ENCODE measurements at regions not wholly inside any gene's neighbourhood (a gene's known extent, or its start where the extent isn't known, plus 50 kb on each side); places are given as distances from the start of the nearest gene placed in this dataset.
"Not testable (repeated sequence)": the region's sequence is repeated elsewhere in the genome, so short reads cannot be mapped to it uniquely, and the experiment has no call there.

DNA sequence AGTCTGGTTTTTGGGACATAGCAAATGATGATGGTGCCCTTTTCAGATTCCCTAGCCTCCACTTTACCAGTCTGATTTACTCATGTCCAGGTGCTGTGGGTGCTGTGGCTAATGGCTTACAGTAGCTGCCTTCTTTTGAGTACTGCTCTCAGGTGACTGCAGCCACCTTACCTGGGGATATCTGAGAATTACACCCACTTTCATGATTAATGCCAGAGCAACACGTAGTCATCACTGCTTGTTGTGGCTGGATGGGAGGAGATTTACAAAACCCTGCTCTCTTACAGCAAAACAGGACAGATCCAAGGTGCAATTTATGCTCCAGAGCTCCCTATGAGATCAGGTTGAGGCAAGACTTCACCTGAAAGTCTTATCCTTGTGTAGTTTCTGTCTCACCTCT is 150.6 kb downstream of the PDCD6IP start:
- FAIRE-seq (no peak), DNase-seq (ENCODE audit: insufficient read length, low spot score) (no peak)
- TF ChIP-seq POLR2AphosphoS5 (IDR thresholded peaks at IDR 0.05; ENCODE audit: low read depth, low read length) (no peak), POU2F2 (IDR thresholded peaks at IDR 0.05; ENCODE audit: low read depth, low read length) (no peak), TAF1 (IDR thresholded peaks at IDR 0.05; ENCODE audit: low read depth, low read length) (no peak), POLR2A (IDR thresholded peaks at IDR 0.05; ENCODE audit: low read depth, low read length) (no peak)

DNA sequence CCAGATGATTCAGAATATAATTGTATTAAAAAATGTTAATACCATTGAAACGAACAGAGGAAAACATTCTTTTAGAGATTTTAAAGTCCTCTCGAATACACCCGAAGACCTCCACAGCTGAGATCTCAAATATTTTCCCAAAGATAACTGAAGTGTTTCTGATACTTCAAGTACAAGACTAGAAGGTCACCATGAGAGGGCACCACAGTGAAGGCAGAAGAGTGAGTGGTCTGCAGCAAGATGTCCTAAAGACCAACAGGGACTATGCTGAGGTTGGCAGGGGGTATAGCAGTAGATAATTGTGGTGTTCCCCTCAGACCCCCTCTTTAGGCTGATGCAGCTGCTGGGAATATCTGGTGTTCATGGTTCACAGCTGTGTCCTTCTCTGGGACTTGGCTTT is 156.5 kb downstream of the PDCD6IP start:
- DNase-seq (ENCODE audit: insufficient read length, low spot score) (no peak), FAIRE-seq (no peak)
- TF ChIP-seq PAX5 (IDR thresholded peaks at IDR 0.05; ENCODE audit: insufficient read depth, low read length, severe bottlenecking) (no peak), TAF1 (IDR thresholded peaks at IDR 0.05; ENCODE audit: low read depth, low read length) (no peak), POU2F2 (IDR thresholded peaks at IDR 0.05; ENCODE audit: low read depth, low read length) (no peak), POLR2AphosphoS5 (IDR thresholded peaks at IDR 0.05; ENCODE audit: low read depth, low read length) (no peak), POLR2A (IDR thresholded peaks at IDR 0.05; ENCODE audit: low read depth, low read length) (no peak), SPI1 (IDR thresholded peaks at IDR 0.05; ENCODE audit: low read depth, low read length) (no peak)

DNA sequence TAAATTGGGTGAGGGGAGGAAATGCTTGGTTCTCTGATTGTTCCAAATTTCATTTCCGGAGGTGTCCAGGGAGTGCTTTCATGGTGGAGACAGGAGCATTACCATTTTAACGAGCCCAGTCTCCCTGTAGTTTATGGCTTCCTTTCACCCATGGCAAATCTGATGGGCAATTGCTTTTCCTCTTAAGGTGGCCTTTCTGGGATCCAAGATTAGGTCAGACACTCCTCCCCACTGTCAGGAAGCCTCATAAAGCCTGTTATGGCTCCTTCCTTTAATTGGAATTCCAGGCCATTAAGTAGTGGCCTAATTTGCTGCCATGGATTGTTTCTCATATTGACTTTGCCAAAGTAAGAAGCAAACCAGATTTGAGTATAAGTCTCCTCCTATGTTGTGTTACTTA is 157.8 kb downstream of the PDCD6IP start:
- no peak for TF ChIP-seq POU2F2 (IDR thresholded peaks at IDR 0.05; ENCODE audit: low read depth, low read length)
- TF ChIP-seq POLR2A (IDR thresholded peaks at IDR 0.05; ENCODE audit: low read depth, low read length) = no peak
- no peak for TF ChIP-seq POLR2AphosphoS5 (IDR thresholded peaks at IDR 0.05; ENCODE audit: low read depth, low read length)
- no peak for TF ChIP-seq SPI1 (IDR thresholded peaks at IDR 0.05; ENCODE audit: low read depth, low read length)
- TF ChIP-seq TAF1 (IDR thresholded peaks at IDR 0.05; ENCODE audit: low read depth, low read length) = no peak
- no peak for TF ChIP-seq PAX5 (IDR thresholded peaks at IDR 0.05; ENCODE audit: insufficient read depth, low read length, severe bottlenecking)
- FAIRE-seq (no peak), DNase-seq (ENCODE audit: insufficient read length, low spot score) (no peak)

DNA sequence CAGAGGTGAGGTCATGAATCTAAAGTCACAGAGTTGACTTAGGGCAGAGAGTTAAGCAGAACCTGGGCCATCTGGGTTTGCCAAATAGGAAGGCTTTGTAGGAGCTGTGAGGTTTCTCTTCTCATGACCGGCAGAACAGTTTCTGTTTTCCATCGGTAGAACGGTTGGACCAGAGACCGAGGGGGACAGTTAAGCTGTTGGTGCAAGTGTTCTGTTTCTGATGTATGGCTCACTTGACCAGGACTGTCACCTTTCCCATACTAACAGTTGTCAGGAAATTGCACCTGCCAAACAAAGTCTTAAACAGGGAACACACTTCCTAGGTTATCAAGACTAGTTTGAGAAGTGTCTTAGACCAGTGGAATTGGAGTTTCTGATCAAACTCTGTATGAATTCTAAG is 158.3 kb downstream of the PDCD6IP start:
- no peak for DNase-seq (ENCODE audit: insufficient read length, low spot score)
- TF ChIP-seq POLR2A (IDR thresholded peaks at IDR 0.05; ENCODE audit: low read depth, low read length) (no peak), TAF1 (IDR thresholded peaks at IDR 0.05; ENCODE audit: low read depth, low read length) (no peak), SPI1 (IDR thresholded peaks at IDR 0.05; ENCODE audit: low read depth, low read length) (no peak), POU2F2 (IDR thresholded peaks at IDR 0.05; ENCODE audit: low read depth, low read length) (no peak), POLR2AphosphoS5 (IDR thresholded peaks at IDR 0.05; ENCODE audit: low read depth, low read length) (no peak), PAX5 (IDR thresholded peaks at IDR 0.05; ENCODE audit: insufficient read depth, low read length, severe bottlenecking) (no peak)

DNA sequence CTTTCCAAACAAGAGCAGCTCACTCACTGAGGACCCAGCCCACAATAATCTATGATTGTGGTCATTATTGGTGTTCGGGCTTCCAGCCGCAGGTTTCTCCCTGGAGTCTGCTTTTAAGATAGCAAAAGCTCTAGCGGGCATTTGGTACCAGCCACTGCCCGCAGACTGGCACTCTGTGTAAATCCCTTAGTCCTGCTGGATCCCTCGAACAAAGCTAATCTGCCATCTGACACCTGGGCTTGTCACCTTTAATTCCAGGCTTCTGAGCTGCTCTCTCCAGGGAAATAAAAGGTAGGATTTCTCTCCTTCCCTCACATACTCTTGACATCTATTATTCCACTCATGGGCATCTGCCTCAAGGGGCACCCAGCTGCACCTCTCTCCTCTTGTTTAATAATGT is 158.7 kb downstream of the PDCD6IP start:
- FAIRE-seq (no peak), DNase-seq (ENCODE audit: insufficient read length, low spot score) (no peak)
- TF ChIP-seq POLR2A (IDR thresholded peaks at IDR 0.05; ENCODE audit: low read depth, low read length) (no peak), TAF1 (IDR thresholded peaks at IDR 0.05; ENCODE audit: low read depth, low read length) (no peak), POLR2AphosphoS5 (IDR thresholded peaks at IDR 0.05; ENCODE audit: low read depth, low read length) (no peak), PAX5 (IDR thresholded peaks at IDR 0.05; ENCODE audit: insufficient read depth, low read length, severe bottlenecking) (no peak), POU2F2 (IDR thresholded peaks at IDR 0.05; ENCODE audit: low read depth, low read length) (no peak), SPI1 (IDR thresholded peaks at IDR 0.05; ENCODE audit: low read depth, low read length) (no peak)

More for the DNA sequence above, 158.3 kb downstream of the PDCD6IP start:
- FAIRE-seq = no peak

DNA sequence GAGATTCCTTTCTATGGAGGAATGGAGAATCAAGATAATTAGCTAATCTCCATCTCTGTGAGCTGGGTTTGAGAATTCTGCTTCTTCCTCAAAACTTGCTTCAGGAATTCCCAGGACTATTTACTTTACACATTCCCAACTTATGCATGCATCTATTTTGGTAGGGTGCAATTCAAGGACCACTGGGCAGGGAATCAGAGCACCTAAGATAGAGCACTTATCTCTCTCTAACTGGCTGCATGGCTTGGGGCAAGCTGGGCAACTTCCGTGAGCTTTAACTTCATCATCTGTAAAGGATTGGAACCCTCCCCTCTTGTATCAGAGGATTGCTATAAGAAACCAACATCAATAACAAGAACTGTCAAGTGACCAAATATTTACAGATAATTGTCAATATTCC is 160.2 kb downstream of the PDCD6IP start:
- no peak for FAIRE-seq
- no peak for DNase-seq (ENCODE audit: insufficient read length, low spot score)
- no peak for TF ChIP-seq POLR2A (IDR thresholded peaks at IDR 0.05; ENCODE audit: low read depth, low read length)
- TF ChIP-seq PAX5 (IDR thresholded peaks at IDR 0.05; ENCODE audit: insufficient read depth, low read length, severe bottlenecking) = no peak
- TF ChIP-seq POLR2AphosphoS5 (IDR thresholded peaks at IDR 0.05; ENCODE audit: low read depth, low read length) = no peak
- no peak for TF ChIP-seq POU2F2 (IDR thresholded peaks at IDR 0.05; ENCODE audit: low read depth, low read length)
- TF ChIP-seq TAF1 (IDR thresholded peaks at IDR 0.05; ENCODE audit: low read depth, low read length) = no peak
- TF ChIP-seq SPI1 (IDR thresholded peaks at IDR 0.05; ENCODE audit: low read depth, low read length) = no peak

DNA sequence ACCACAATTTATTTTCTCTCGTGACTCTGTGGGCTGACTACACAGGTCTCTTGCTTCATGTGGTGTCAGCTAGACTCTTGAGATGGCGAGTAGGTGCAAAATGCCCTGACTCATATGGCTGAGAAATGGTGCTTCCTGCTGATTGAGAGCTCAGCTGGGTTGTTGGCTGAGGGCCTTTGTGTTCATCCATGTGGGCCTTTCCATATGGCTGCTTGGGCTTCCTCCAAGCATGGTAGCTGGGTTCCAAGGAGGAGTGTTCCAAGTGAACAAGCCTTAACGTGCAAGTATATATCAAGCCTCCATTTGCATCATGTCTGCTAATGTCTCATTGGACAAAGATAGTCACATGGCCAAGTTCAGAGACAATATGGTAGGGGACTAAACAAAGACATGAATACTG is 164.0 kb downstream of the PDCD6IP start:
- DNase-seq (ENCODE audit: insufficient read length, low spot score) (no peak), FAIRE-seq (no peak)
- no peak for TF ChIP-seq POLR2A (IDR thresholded peaks at IDR 0.05; ENCODE audit: low read depth, low read length)
- no peak for TF ChIP-seq TAF1 (IDR thresholded peaks at IDR 0.05; ENCODE audit: low read depth, low read length)
- no peak for TF ChIP-seq POU2F2 (IDR thresholded peaks at IDR 0.05; ENCODE audit: low read depth, low read length)
- TF ChIP-seq POLR2AphosphoS5 (IDR thresholded peaks at IDR 0.05; ENCODE audit: low read depth, low read length) = no peak
- TF ChIP-seq SPI1 (IDR thresholded peaks at IDR 0.05; ENCODE audit: low read depth, low read length) = no peak
- TF ChIP-seq PAX5 (IDR thresholded peaks at IDR 0.05; ENCODE audit: insufficient read depth, low read length, severe bottlenecking) = no peak

DNA sequence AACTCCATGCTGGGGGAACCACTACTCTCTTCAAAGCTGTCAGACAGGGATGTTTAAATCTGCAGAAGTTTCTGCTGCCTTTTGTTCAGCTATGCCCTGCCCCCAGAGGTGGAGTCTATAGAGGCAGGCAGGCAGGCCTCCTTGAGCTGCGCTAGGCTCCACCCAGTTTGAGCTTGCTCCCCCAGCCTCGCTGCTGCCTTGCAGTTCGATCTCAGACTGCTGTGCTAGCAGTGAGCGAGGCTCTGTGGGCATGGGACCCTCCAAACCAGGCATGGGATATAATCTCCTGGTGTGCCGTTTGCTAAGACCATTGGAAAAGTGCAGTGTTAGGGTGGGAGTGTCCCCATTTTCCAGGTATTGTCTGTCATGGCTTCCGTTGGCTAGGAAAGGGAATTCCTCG is 171.8 kb downstream of the PDCD6IP start:
- not testable (repeated sequence) for FAIRE-seq; DNase-seq (ENCODE audit: insufficient read length, low spot score)

DNA sequence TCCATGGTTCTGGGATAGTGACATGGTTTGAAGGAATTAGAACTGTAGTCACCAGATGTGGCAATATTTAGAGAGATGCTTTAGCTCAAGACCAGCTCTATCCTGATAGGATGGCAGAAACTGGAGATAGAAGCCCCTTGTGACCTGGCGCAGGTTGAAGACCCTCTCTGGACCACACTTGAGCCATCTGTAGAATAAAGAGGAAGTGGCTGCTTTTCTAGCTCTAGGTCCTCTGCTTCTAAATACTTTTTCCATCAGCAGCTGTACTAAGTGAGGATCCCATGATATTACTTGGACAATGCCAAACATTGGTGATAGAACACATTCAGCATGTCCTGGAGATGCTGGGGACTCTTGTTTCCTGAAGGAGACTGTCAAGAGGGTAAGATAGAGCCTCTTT is 172.6 kb downstream of the PDCD6IP start:
- FAIRE-seq = no peak
- DNase-seq (ENCODE audit: insufficient read length, low spot score) = no peak
- TF ChIP-seq SPI1 (IDR thresholded peaks at IDR 0.05; ENCODE audit: low read depth, low read length) = peak; percentile 40
- no peak for TF ChIP-seq PAX5 (IDR thresholded peaks at IDR 0.05; ENCODE audit: insufficient read depth, low read length, severe bottlenecking)
- no peak for TF ChIP-seq POLR2AphosphoS5 (IDR thresholded peaks at IDR 0.05; ENCODE audit: low read depth, low read length)

DNA sequence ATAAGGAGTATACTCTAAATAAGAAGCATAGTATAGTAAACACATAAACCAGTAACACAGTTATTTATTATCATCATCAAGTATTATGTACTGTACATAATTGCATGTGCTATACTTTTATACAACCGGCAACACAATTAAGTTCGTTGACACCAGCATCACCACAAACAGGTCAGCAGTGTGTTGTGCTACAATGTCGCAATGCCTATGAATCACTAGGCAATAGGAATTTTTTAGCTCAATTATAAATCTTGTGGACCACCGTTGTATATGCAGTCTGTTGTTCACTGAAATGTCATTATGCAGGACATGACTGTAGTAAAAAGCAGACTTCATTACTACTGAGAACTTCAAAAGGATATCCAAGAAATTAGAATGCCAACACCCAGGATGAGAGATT is 177.0 kb downstream of the PDCD6IP start:
- no peak for FAIRE-seq

More for the DNA sequence above, 177.0 kb downstream of the PDCD6IP start:
- TF ChIP-seq POLR2A (IDR thresholded peaks at IDR 0.05; ENCODE audit: low read depth, low read length) = no peak
- TF ChIP-seq POU2F2 (IDR thresholded peaks at IDR 0.05; ENCODE audit: low read depth, low read length) = no peak
- no peak for TF ChIP-seq PAX5 (IDR thresholded peaks at IDR 0.05; ENCODE audit: insufficient read depth, low read length, severe bottlenecking)
- no peak for TF ChIP-seq TAF1 (IDR thresholded peaks at IDR 0.05; ENCODE audit: low read depth, low read length)
- TF ChIP-seq POLR2AphosphoS5 (IDR thresholded peaks at IDR 0.05; ENCODE audit: low read depth, low read length) = no peak
- TF ChIP-seq SPI1 (IDR thresholded peaks at IDR 0.05; ENCODE audit: low read depth, low read length) = no peak
- no peak for DNase-seq (ENCODE audit: insufficient read length, low spot score)
